Right lung (tissue), 2 donors: ENCODE measurements at regions not wholly inside any gene's neighbourhood (a gene's known extent, or its start where the extent isn't known, plus 50 kb on each side); places are given as distances from the start of the nearest gene placed in this dataset.

Experiments
- DNase-seq, 2 donors: peaks; one replicate each; pipeline ENCODE4 v3.0.0-alpha.2; 2013

GRCh38 chr2:107772353-107772752 lies 54.3 kb upstream of the RGPD4 start:
- DNase-seq = no peak

- DNase-seq = no peak
These were observed 51.5 kb upstream of the RGPD4 start for GRCh38 chr2:107775211-107775610.

- no peak for DNase-seq
These were observed 50.9 kb upstream of the RGPD4 start for GRCh38 chr2:107775791-107776190.

- no peak for DNase-seq
These were observed 50.3 kb upstream of the RGPD4 start for GRCh38 chr2:107776362-107776761.
